IMR-90 (cell line): ENCODE measurements at regions not wholly inside any gene's neighbourhood (a gene's known extent, or its start where the extent isn't known, plus 50 kb on each side); places are given as distances from the start of the nearest gene placed in this dataset.

Experiments
- CTCF ChIP-seq: conservative IDR thresholded peaks from 2 replicates; pipeline ENCODE4 v1.5.1; 2012; ENCODE audit warnings: mild to moderate bottlenecking, low read depth, low read length, improper control_type of control experiment
- NFE2L2 ChIP-seq: fragments of 150-350 bp; IDR thresholded peaks from 2 replicates; pipeline ENCODE4 v1.6.1; 2016; ENCODE audit warnings: low read depth, mild to moderate bottlenecking, low read length
- POLR2A ChIP-seq: IDR thresholded peaks from 2 replicates; pipeline ENCODE4 v1.6.1; 2012; ENCODE audit warnings: mild to moderate bottlenecking, low read depth, low read length

GRCh38 chr12:34207858-34208257 is 185.6 kb downstream of the ALG10 start:
- TF ChIP-seq CTCF (no peak), POLR2A (no peak), NFE2L2 (no peak)
